Neutrophil (primary cell): ENCODE measurements at regions not wholly inside any gene's neighbourhood (a gene's known extent, or its start where the extent isn't known, plus 50 kb on each side); places are given as distances from the start of the nearest gene placed in this dataset.

ENCODE experiments used
- H3K27ac ChIP-seq: fragments of 200-600 bp; sonication (generic); 2 replicates; pipeline ENCODE4 v1.5.1; 2016; ENCODE audit warnings: mild to moderate bottlenecking, moderate library complexity
- H3K27me3 ChIP-seq: fragments of 200-600 bp; sonication (generic); 2 replicates; pipeline ENCODE4 v1.6.0; 2016; ENCODE audit warnings: mild to moderate bottlenecking
- H3K36me3 ChIP-seq: fragments of 200-600 bp; sonication (generic); 2 replicates; pipeline ENCODE4 v1.5.1; 2017
- H3K4me1 ChIP-seq, 2 experiments: fragments of 200-600 bp in 1 of 2; sonication (generic) in 1 of 2; 1 replicate in 1 of 2; 2 replicates in 1 of 2; pipeline versions ENCODE4 v1.5.1 to v1.6.1; 2013 to 2016; ENCODE audit warnings: low read depth in 1 of 2, low read length in 1 of 2, mild to moderate bottlenecking in 1 of 2, moderate library complexity in 1 of 2; ENCODE audit not compliant: control insufficient read depth in 1 of 2, insufficient read depth in 1 of 2
- H3K4me3 ChIP-seq, 2 experiments: fragments of 200-600 bp in 1 of 2; sonication (generic) in 1 of 2; 1 replicate in 1 of 2; 2 replicates in 1 of 2; pipeline ENCODE4 v1.5.1; 2013 to 2016; ENCODE audit warnings: low read depth in 1 of 2, low read length in 1 of 2, mild to moderate bottlenecking in 1 of 2, moderate library complexity in 1 of 2
- H3K9me3 ChIP-seq: fragments of 200-600 bp; sonication (generic); 2 replicates; pipeline ENCODE4 v1.5.1; 2016
- TF ChIP-seq, protein P1 (sequence below): fragments of 200-600 bp; sonication (generic); IDR thresholded peaks from 2 replicates; pipeline ENCODE4 v1.5.1; 2016; ENCODE audit warnings: antibody characterized with exemption

DNA sequence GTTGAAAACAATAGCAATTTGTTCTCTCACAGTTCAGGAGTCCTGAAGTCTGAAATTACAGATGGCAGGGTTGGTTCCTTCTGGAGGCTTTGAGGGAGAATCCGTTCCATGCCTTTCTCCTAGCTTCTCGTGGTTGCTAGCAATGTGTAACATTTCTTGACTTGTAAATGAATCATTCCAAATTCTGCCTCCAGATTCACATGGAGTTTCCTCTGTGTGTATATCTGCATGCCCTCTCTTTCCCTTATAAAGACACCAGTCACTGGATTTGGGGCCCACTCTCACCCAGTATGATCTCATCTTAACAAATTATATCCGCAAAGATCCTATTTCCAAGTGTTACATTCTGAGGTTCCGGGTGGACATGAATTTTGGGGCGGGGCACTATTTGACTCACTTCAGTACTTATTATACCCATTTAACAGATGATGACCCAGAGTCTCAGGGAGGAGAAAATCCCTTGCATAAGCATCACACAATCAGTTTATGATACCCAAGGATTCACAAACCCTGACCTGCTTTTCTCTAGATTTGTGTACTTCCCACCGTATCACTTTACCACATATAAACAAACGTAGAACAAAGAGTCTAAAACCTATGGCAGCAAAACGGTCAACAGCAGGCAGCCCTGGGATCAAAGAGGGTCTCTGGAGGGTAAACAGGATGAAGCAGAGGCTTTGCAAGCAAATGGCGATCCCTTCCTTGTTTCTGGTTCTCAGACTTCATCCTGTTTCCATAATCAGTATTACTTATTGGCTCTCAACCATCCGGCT is 93.7 kb downstream of the C9orf152 start:
- Histone ChIP-seq H3K36me3 (no peaks in the 10 kb centered on the region), H3K27ac (no peak overlapping the region), H3K9me3 (no peaks in the 10 kb centered on the region), H3K4me1 (no peaks in the 10 kb centered on the region), H3K27me3 (no peaks in the 10 kb centered on the region), H3K4me3 (no peak overlapping the region)
- TF ChIP-seq, protein P1, sequence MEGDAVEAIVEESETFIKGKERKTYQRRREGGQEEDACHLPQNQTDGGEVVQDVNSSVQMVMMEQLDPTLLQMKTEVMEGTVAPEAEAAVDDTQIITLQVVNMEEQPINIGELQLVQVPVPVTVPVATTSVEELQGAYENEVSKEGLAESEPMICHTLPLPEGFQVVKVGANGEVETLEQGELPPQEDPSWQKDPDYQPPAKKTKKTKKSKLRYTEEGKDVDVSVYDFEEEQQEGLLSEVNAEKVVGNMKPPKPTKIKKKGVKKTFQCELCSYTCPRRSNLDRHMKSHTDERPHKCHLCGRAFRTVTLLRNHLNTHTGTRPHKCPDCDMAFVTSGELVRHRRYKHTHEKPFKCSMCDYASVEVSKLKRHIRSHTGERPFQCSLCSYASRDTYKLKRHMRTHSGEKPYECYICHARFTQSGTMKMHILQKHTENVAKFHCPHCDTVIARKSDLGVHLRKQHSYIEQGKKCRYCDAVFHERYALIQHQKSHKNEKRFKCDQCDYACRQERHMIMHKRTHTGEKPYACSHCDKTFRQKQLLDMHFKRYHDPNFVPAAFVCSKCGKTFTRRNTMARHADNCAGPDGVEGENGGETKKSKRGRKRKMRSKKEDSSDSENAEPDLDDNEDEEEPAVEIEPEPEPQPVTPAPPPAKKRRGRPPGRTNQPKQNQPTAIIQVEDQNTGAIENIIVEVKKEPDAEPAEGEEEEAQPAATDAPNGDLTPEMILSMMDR: no peak

GRCh38 chr9:110114859-110115201 is 93.1 kb downstream of the C9orf152 start:
- no peak overlapping the region for H3K27ac ChIP-seq
- no peaks in the 10 kb centered on the region for H3K4me1 ChIP-seq
- H3K9me3 ChIP-seq: no peaks in the 10 kb centered on the region
- no peak overlapping the region for H3K4me3 ChIP-seq
- H3K36me3 ChIP-seq: no peaks in the 10 kb centered on the region
- no peaks in the 10 kb centered on the region for H3K27me3 ChIP-seq
- TF ChIP-seq, protein P1: no peak

- TF ChIP-seq, protein P1: no peak
- H3K27me3 ChIP-seq: no peaks in the 10 kb centered on the region
Measured at GRCh38 chr9:110115341-110115820, 92.6 kb downstream of the C9orf152 start.

DNA sequence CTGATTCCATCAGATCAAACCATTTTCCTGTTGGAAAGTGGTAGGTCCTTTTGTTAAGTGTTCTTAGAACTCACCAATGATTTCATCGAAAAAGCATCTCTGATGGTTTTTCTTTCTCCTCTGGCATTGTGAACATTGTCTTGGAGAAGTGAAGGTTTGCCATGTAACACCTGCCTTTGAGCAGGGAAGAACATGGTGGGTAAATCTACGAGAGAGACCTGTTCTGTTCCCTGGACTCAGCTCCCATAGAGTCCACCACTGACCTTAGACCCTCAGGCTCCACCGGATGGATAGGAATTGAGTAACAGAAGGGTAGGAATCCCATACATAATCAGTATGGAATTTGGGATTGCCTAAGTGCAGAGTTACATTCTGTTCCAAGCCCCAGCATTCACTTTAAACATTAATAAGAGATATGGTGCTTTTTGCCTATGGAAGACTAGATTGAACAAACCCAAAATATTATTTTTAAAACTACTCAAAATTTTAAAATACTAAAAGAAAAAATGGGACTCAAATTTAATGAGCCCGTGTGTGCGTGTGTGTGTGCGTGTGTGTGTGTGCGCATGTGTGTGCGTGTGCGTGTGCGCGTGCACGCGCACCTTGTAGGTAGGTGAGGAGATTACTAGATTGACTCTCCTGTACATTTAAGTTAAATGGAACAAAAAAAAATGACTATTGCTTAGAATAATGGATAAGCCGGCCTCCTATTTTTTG is 92.0 kb downstream of the C9orf152 start:
- Histone ChIP-seq H3K9me3 (no peaks in the 10 kb centered on the region), H3K4me1 (no peaks in the 10 kb centered on the region), H3K27ac (no peak overlapping the region), H3K27me3 (no peaks in the 10 kb centered on the region), H3K36me3 (no peaks in the 10 kb centered on the region), H3K4me3 (no peak overlapping the region)
- TF ChIP-seq, protein P1: no peak

More at GRCh38 chr9:110115341-110115820, 92.6 kb downstream of the C9orf152 start:
- no peaks in the 10 kb centered on the region for H3K4me1 ChIP-seq
- H3K27ac ChIP-seq: no peak overlapping the region
- H3K9me3 ChIP-seq: no peaks in the 10 kb centered on the region
- no peak overlapping the region for H3K4me3 ChIP-seq
- H3K36me3 ChIP-seq: no peaks in the 10 kb centered on the region

- H3K27ac ChIP-seq: no peak overlapping the region
- H3K27me3 ChIP-seq: no peaks in the 10 kb centered on the region
- H3K4me1 ChIP-seq: no peaks in the 10 kb centered on the region
- no peak overlapping the region for H3K4me3 ChIP-seq
- H3K36me3 ChIP-seq: no peaks in the 10 kb centered on the region
- TF ChIP-seq, protein P1: no peak
- no peaks in the 10 kb centered on the region for H3K9me3 ChIP-seq
Measured at GRCh38 chr9:110116543-110116885, 91.4 kb downstream of the C9orf152 start.
